GM12874 (cell line): ENCODE measurements at regions not wholly inside any gene's neighbourhood (a gene's known extent, or its start where the extent isn't known, plus 50 kb on each side); places are given as distances from the start of the nearest gene placed in this dataset.

ENCODE experiments used
- TF ChIP-seq, protein P1 (sequence below): IDR thresholded peaks from 2 replicates; pipeline ENCODE4 v1.5.1; 2011; ENCODE audit warnings: low read depth, mild to moderate bottlenecking, control low read depth, low read length, moderate library complexity; ENCODE audit not compliant: insufficient read depth

DNA sequence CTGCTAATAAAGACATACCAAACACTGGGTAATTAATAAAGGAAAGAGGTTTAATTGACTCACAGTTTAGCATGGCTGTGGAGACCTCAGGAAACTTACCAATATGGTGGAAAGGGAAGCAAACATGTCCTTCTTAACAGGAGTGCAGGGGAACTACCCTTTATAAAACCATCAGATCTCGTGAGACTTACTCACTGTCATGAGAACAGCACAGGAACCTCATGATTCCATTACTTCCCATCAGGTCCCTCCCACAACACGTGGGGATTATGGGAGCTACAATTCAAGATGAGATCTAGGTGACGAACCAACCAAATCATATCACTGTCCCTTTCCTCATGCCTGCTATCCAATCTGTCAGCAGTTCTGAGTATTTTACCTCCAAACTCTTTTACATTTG lies 586.7 kb downstream of the TDRD15 start:
- TF ChIP-seq, protein P1, sequence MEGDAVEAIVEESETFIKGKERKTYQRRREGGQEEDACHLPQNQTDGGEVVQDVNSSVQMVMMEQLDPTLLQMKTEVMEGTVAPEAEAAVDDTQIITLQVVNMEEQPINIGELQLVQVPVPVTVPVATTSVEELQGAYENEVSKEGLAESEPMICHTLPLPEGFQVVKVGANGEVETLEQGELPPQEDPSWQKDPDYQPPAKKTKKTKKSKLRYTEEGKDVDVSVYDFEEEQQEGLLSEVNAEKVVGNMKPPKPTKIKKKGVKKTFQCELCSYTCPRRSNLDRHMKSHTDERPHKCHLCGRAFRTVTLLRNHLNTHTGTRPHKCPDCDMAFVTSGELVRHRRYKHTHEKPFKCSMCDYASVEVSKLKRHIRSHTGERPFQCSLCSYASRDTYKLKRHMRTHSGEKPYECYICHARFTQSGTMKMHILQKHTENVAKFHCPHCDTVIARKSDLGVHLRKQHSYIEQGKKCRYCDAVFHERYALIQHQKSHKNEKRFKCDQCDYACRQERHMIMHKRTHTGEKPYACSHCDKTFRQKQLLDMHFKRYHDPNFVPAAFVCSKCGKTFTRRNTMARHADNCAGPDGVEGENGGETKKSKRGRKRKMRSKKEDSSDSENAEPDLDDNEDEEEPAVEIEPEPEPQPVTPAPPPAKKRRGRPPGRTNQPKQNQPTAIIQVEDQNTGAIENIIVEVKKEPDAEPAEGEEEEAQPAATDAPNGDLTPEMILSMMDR, result no peak

DNA sequence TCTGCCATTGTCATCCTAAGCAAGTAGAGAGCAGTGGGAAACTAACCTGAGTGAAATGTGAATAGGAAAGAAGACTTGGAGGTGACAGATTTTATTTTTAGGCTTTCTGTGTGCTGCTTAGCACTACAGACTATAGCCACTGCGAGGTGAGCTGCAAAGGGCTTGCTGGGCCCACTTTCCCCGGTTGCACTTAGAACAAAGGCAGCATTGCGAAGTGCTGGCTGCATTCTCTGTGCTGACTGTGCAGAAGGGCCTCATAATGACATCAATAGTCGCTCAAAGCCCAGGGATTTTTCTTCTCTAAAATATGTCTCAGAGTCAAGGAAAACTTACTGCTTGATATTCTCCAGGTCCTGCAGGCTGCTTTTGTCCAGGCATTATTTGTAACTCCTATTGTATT lies 592.1 kb downstream of the TDRD15 start:
- TF ChIP-seq, protein P1, result no peak

DNA sequence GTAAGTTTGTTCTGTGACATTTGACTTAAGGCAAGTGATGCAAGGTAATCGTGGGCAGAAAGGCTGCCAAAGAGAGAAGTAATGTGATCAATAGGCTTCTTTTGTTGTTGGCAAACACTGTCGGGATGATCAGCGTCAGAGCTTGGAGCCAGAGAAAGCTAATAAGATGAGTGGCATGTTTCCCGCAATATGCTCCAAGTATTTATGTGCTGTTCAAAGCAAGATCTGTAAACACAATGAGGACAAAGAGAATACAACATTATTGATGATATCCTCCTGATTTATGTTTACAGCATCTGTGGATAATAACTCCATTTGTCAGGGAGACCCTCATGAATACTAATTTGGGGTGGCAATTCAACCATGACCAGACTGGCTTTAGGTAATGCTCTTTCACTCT lies 603.3 kb downstream of the TDRD15 start:
- TF ChIP-seq, protein P1, result no peak

DNA sequence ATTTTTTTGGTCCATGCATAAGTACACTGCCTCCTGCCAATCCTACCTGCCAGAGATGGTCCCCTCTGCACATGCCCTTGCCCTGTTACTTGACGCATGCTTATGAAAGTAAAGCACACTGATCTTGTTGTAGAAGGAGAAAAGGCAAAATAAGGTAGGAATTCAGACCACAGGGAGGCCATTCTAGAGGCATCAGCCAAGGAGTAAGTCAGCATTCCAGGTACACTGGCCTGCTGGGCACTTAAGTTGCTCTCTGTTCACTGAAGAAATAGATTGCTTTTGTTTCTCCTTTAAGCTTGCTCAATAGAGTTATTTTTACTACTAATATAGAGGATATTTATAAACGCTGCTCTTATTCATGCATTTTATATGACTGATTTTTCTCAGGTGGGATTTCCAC lies 604.4 kb downstream of the TDRD15 start:
- TF ChIP-seq, protein P1, result no peak

DNA sequence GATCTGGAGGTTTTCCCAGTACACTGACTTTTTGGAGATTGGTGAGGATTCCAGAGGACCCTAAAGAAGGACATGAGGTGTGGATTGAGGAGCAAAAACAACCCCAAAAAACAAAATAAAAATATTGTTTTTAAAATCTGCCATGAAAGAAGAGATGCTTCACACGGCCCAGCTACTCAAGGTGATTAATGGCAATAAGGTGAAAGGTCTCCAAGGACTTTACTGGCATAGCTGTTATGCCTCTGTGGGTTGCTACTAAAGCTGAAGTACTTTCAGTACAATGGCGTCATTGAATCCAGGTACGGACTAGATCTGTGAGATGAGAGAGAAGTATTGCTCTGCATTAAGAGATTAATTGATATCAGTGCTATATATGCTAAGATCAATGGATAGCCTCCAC lies 606.4 kb downstream of the TDRD15 start:
- TF ChIP-seq, protein P1, result no peak

DNA sequence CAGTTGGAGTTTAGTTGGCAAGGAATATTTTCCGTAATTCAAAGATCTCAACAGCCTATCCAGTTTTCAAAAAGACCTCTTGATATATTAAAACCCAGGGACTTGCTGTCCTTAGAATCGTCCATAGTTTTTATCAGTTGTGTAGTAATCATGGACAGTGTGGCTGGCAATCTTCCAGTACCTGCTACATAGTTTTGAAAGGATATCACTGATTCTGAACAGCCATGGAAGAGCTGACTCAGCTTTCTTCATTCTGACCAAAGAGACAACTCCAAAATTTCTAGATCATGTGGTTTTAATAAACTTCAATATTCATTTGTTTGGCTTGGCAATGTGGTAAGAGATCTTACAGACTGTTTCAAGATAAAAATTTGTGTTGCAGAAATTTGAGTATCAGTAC lies 616.7 kb downstream of the TDRD15 start:
- TF ChIP-seq, protein P1, result no peak

DNA sequence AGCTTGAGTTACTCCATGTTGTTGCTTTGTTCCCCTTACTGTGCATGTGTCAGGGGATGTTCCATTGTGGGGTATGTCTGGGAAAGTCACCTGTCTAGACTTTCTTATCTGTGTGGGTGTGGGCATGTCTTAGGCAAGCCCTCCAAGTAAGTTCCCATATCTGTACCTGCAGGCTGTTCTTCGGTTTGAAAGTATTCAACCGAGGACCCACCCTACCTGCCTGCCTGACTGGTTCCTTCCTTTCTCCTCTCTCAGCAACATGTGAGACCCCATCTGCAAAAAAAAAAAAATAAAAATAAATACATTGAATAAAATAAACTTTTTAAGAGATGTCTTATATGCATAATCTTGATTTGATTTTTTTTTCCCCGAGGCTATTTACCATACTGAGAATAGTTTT lies 622.7 kb downstream of the TDRD15 start:
- TF ChIP-seq, protein P1, result no peak

DNA sequence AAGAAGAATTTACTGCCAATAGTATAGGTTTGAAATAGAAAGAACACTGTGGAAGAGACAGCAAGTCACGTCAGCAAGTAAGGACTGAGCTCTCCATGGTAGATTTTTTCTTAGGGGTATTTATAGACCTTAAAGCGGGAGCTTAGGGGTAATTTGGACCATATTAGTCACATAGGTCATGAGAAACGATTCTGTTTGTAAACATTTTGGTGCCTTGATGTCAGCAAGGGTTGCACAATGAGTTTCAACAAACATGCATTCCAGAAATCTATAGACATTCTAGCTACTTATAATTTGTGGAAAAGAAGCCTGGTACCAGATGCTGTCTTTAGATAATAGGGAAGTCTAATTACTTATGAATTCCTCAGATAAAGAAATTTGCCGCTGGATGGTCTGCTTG lies 624.7 kb downstream of the TDRD15 start:
- TF ChIP-seq, protein P1, result no peak
